ENCODE measurements at regions not wholly inside any gene's neighbourhood (a gene's known extent, or its start where the extent isn't known, plus 50 kb on each side); places are given as distances from the start of the nearest gene placed in this dataset.

DNA sequence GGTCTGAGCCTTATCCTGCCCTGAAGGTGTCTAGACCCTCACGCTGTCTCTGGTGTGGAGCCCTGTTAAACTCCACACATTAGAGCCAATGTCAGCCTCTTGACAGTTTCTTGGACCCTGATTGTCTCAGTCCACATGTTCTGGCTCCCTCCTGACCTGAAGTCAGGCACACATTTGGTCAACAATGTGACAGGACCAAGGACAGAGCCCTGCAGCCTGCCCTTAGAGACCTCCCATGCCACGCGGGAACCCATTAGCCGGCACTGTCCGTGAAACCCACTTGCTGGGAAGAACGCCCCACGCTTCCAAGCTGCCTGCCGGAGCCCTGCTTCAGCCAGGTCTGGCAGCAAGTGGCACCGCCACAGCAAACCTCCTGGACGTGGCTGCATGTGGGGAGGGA lies 162.7 kb upstream of the LINGO1 start:
- no peak overlapping the region for H3K4me3 ChIP-seq (ENCODE audit: low read depth, low read length)
- no peak overlapping the region for H3K27ac ChIP-seq (ENCODE audit: low read depth, low read length)
- no peaks in the 10 kb centered on the region for H3K9me3 ChIP-seq (ENCODE audit: control insufficient read depth, insufficient read depth, low read length)
- H3K36me3 ChIP-seq (ENCODE audit: control insufficient read depth, insufficient read depth, low read length): no peaks in the 10 kb centered on the region
- H3K27me3 ChIP-seq (ENCODE audit: control insufficient read depth, insufficient read depth, low read length): no peaks in the 10 kb centered on the region
- H3K9ac ChIP-seq (ENCODE audit: low read depth, low read length): no peak overlapping the region
- H3K4me1 ChIP-seq (ENCODE audit: control insufficient read depth, insufficient read depth, low read length): no peaks in the 10 kb centered on the region

DNA sequence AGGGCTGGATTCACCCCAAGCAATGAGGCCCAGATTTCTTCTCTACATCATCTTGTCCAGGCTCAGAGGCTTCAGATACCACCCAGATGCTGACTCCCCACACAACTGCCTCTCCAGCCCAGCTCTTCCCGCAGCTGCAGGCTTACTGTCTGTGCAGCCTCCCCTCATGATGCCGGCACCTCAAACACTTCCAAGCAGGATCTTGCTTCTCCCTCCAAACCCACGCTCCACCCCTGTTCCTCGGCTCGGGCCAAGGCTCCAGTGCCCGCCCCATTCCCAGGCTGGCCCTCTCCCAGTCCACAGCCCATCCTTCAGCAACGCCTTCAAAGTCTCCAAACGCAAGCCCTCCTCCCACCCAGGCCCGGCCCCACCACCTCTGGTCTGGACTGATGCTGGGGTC lies 159.2 kb upstream of the LINGO1 start:
- Histone ChIP-seq H3K9me3 (ENCODE audit: control insufficient read depth, insufficient read depth, low read length) (no peaks in the 10 kb centered on the region), H3K27ac (ENCODE audit: low read depth, low read length) (no peak overlapping the region), H3K9ac (ENCODE audit: low read depth, low read length) (no peak overlapping the region), H3K4me3 (ENCODE audit: low read depth, low read length) (no peak overlapping the region), H3K36me3 (ENCODE audit: control insufficient read depth, insufficient read depth, low read length) (no peaks in the 10 kb centered on the region), H3K4me1 (ENCODE audit: control insufficient read depth, insufficient read depth, low read length) (no peaks in the 10 kb centered on the region; the same call in 1 of the 2 replicates), H3K27me3 (ENCODE audit: control insufficient read depth, insufficient read depth, low read length) (no peaks in the 10 kb centered on the region)

DNA sequence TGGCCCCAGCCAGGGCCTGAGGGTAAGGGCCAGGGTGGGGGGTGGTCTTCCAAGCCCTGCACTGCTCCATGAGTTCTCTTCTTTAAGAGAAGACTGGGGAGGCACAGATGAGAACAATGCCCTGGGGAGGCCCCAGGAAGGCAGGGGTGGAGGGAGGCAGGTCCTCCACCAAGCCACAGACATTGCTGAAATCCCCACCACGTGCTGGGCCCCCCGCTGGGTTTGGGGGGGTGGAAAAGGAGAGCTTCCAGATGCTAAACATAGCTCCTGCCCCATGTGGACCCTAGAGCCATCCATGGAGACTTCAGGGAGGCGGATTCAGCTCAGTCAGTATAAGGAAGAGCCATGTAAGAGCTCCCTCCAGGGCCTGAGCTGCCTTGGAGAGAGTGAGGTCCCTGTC lies 157.8 kb upstream of the LINGO1 start:
- H3K9me3 ChIP-seq (ENCODE audit: control insufficient read depth, insufficient read depth, low read length): no peaks in the 10 kb centered on the region
- no peak overlapping the region for H3K9ac ChIP-seq (ENCODE audit: low read depth, low read length)
- no peaks in the 10 kb centered on the region for H3K36me3 ChIP-seq (ENCODE audit: control insufficient read depth, insufficient read depth, low read length)
- no peak overlapping the region for H3K27ac ChIP-seq (ENCODE audit: low read depth, low read length)
- H3K4me1 ChIP-seq (ENCODE audit: control insufficient read depth, insufficient read depth, low read length): no peaks in the 10 kb centered on the region; the same call in 1 of the 2 replicates
- H3K27me3 ChIP-seq (ENCODE audit: control insufficient read depth, insufficient read depth, low read length): no peaks in the 10 kb centered on the region
- H3K4me3 ChIP-seq (ENCODE audit: low read depth, low read length): no peak overlapping the region

DNA sequence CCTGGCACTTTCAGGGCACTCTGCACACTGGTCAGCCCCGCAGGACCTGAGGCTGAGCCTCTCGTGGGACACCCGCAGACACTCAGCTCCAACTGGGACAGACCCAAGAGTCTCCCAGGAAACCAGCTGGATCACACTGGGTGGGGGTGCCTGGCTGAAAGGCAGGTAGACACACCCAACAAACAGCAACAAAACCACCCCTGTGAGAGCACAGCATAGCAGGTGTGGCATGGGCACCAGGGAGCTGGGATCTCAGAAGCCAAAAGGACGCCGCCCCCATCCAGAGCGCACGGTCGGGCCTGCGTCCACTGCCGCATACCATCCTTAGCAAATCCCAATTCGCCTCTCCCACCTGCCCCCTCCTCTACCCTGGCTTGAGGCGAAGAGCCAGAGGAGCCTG lies 154.2 kb upstream of the LINGO1 start:
- Histone ChIP-seq H3K9ac (ENCODE audit: low read depth, low read length) (no peak overlapping the region), H3K27ac (ENCODE audit: low read depth, low read length) (no peak overlapping the region), H3K4me3 (ENCODE audit: low read depth, low read length) (no peak overlapping the region), H3K36me3 (ENCODE audit: control insufficient read depth, insufficient read depth, low read length) (no peaks in the 10 kb centered on the region), H3K4me1 (ENCODE audit: control insufficient read depth, insufficient read depth, low read length) (peaks cover 6% of the 10 kb centered on the region; the same call in 1 of the 2 replicates), H3K27me3 (ENCODE audit: control insufficient read depth, insufficient read depth, low read length) (no peaks in the 10 kb centered on the region), H3K9me3 (ENCODE audit: control insufficient read depth, insufficient read depth, low read length) (no peaks in the 10 kb centered on the region)

DNA sequence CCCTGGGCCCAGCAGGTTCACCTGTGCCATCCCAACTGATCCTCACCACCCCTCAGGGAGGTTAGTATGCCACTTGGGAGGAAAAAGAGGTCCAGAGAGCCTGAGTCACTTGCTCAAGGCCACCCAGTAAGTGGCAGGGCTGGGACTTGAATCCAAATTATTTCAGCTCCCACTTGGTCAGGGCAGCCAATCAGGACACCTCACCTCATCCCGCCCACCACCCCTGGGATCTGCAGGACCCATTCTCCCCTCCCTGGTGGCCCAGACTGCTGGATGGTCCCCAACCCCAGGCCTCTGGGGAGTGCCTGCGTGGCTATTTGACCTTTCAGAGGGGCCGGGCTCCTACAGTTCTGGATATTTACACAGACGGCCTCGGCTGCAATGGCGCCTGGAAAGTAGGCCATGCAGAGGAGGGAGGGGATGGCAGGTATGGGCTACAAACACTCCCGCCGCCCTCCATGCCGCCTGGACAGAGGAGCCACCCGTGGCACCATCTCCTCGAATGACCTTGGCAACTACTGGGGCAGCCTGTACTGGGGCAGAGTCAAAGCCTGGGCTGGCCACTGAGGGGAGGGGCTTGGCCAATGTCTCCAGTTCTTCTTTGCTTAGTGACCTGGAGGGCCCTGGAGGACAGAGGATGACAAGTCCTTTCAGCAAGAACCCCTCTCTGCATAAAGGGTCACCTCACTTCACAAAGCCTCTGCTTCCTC lies 153.6 kb upstream of the LINGO1 start:
- no peaks in the 10 kb centered on the region for H3K36me3 ChIP-seq (ENCODE audit: control insufficient read depth, insufficient read depth, low read length)
- H3K9me3 ChIP-seq (ENCODE audit: control insufficient read depth, insufficient read depth, low read length): no peaks in the 10 kb centered on the region
- H3K27me3 ChIP-seq (ENCODE audit: control insufficient read depth, insufficient read depth, low read length): no peaks in the 10 kb centered on the region
- peaks cover 6% of the 10 kb centered on the region; the same call in 1 of the 2 replicates for H3K4me1 ChIP-seq (ENCODE audit: control insufficient read depth, insufficient read depth, low read length)
- no peak overlapping the region for H3K4me3 ChIP-seq (ENCODE audit: low read depth, low read length)
- no peak overlapping the region for H3K9ac ChIP-seq (ENCODE audit: low read depth, low read length)
- H3K27ac ChIP-seq (ENCODE audit: low read depth, low read length): no peak overlapping the region

DNA sequence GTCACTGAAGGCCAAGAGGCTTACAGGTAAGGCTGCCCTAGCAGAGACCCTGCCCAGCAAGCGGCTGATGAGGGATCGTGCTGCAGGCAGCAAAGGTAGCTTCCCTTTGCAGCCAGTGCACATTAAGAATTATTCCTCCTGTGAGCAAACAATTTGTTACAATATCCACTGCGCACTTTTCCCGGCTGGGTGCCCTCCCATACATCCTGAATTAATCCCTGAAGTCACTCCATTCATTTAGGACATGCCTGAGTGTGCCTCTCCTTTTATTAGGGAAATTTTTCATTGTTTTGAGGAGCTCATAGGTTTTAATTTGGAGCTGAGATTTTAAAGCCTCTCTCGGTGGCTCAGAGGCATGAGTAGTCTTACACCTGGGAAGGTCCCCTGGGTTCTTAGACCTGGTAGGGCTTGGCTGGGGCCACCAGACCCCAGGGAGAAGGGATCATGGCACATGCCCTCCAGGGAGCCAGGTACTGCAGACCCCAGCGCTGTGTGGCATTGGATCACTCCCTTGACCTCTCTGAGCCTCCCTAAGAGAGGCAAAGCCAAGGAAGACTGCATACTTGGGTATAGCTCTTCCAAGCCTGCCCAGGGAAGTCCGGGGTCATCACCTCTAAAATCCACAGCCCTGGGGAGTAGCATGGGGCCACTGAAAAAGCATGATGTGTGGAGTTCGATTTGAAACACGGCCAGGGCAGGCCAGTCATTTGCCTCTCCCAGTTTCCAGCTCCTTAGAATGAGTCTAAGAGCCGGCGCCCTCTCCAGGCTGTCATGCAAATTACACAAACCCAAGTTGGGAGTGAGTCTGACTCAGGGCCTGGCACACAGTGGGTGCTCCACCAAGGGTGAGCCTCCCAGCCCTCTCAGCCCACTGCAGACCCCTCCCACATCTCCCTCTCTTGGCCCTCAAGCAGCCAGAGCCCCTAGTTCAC lies 151.9 kb upstream of the LINGO1 start:
- Histone ChIP-seq H3K4me3 (ENCODE audit: low read depth, low read length) (no peak overlapping the region), H3K27ac (ENCODE audit: low read depth, low read length) (no peak overlapping the region), H3K27me3 (ENCODE audit: control insufficient read depth, insufficient read depth, low read length) (no peaks in the 10 kb centered on the region), H3K4me1 (ENCODE audit: control insufficient read depth, insufficient read depth, low read length) (peaks cover 6% of the 10 kb centered on the region; the same call in 1 of the 2 replicates), H3K9me3 (ENCODE audit: control insufficient read depth, insufficient read depth, low read length) (no peaks in the 10 kb centered on the region), H3K9ac (ENCODE audit: low read depth, low read length) (no peak overlapping the region), H3K36me3 (ENCODE audit: control insufficient read depth, insufficient read depth, low read length) (no peaks in the 10 kb centered on the region)

DNA sequence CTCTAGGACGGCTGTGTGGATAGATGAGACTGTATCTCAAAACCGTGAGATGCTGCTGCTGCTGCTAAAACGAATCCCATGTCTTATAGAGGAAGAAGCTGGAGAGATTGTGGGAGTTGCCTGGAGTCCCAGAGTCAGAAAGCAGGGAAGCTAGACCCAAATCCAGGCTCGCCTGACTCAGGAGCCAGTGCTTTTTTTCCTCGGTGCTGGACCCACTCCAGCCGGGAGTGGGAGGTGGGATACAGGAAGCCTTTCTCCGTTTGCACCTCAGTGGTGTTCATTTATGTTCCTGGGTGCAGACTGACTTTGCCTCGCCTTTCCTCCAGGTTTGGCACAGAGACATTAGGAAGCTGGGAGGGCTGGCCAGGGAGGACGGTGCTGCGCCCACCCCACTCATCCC lies 150.9 kb upstream of the LINGO1 start:
- Histone ChIP-seq H3K27ac (ENCODE audit: low read depth, low read length) (no peak overlapping the region), H3K9ac (ENCODE audit: low read depth, low read length) (no peak overlapping the region), H3K27me3 (ENCODE audit: control insufficient read depth, insufficient read depth, low read length) (no peaks in the 10 kb centered on the region), H3K4me3 (ENCODE audit: low read depth, low read length) (no peak overlapping the region), H3K4me1 (ENCODE audit: control insufficient read depth, insufficient read depth, low read length) (peaks cover 6% of the 10 kb centered on the region; the same call in 1 of the 2 replicates), H3K36me3 (ENCODE audit: control insufficient read depth, insufficient read depth, low read length) (no peaks in the 10 kb centered on the region), H3K9me3 (ENCODE audit: control insufficient read depth, insufficient read depth, low read length) (no peaks in the 10 kb centered on the region)

DNA sequence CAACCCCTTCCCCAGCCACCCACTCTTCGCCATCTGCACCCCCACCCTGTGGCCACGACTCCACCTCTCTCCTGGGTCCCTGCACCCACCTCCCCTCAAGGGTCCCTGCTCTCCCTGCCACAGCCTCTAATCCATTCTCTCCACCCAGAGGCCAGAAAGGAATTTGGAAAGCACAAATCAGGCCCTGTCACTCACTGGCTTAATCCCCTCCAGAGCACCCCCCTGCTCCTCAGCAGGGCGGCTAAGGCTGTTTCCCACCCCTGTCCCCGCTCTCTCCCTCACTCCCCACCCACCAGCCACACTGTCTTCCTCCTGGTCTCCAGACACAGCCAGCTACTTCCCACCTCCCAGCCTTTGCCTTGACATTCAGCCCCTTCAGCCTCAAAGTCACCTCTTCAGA lies 150.0 kb upstream of the LINGO1 start:
- Histone ChIP-seq H3K4me1 (ENCODE audit: control insufficient read depth, insufficient read depth, low read length) (peaks cover 6% of the 10 kb centered on the region; the same call in 1 of the 2 replicates), H3K27ac (ENCODE audit: low read depth, low read length) (no peak overlapping the region), H3K9ac (ENCODE audit: low read depth, low read length) (no peak overlapping the region), H3K9me3 (ENCODE audit: control insufficient read depth, insufficient read depth, low read length) (no peaks in the 10 kb centered on the region), H3K36me3 (ENCODE audit: control insufficient read depth, insufficient read depth, low read length) (no peaks in the 10 kb centered on the region), H3K4me3 (ENCODE audit: low read depth, low read length) (no peak overlapping the region), H3K27me3 (ENCODE audit: control insufficient read depth, insufficient read depth, low read length) (no peaks in the 10 kb centered on the region)

DNA sequence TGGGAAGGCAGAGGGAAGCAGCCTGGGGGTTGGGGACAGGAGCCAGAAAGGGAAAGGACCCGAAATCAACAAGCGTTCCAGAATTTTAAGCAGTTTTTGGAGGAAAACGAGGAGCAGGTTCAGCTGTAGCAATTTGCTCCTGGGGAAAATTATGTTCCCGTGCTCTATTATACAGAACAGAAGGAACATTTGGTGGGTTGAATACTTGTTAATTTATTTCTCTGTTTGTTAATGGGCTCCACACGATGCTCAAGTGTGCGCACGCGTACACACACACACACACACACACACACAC lies 149.2 kb upstream of the LINGO1 start:
- H3K36me3 ChIP-seq (ENCODE audit: control insufficient read depth, insufficient read depth, low read length): no peaks in the 10 kb centered on the region
- no peak overlapping the region for H3K27ac ChIP-seq (ENCODE audit: low read depth, low read length)
- H3K9me3 ChIP-seq (ENCODE audit: control insufficient read depth, insufficient read depth, low read length): no peaks in the 10 kb centered on the region
- no peaks in the 10 kb centered on the region for H3K27me3 ChIP-seq (ENCODE audit: control insufficient read depth, insufficient read depth, low read length)
- peaks cover 6% of the 10 kb centered on the region; the same call in 1 of the 2 replicates for H3K4me1 ChIP-seq (ENCODE audit: control insufficient read depth, insufficient read depth, low read length)
- H3K9ac ChIP-seq (ENCODE audit: low read depth, low read length): no peak overlapping the region
- no peak overlapping the region for H3K4me3 ChIP-seq (ENCODE audit: low read depth, low read length)

DNA sequence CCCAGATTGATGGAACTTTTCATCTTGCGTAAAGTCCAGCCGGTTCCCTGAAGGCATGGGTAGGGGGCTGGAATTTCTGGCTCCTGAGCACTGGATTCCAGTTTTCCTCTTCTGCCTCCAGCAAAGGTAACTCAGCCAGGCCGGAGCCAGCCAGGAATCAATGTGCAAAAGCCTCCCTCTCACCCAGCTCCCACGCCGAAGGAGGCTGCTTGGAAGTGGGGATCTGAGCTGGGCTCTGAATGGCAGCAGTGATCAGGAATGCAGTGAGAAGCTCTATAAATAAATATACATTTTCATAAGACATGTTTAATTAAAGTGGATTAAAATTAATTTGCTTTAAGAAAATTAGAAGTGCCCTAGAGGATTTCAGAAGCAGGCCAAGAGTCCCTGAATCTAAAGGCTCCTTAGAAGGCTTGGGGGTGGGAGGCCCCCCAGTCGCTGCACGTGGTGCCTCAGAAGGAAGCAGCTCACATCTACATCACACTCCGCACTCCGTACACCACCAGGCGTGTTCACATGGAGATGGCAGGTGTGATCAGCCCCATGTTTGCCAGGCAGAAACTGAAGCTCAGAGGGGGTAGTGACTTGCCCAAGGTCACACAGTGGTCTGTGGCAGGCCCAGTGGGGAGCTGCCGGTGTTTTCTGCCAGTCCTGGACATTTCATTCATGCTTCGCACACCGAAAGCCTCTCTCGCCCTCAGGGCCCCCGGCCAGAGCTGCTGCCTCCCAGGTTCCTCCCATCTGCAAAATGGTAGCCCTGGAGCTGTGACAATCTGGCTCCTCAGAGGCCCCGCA lies 148.6 kb upstream of the LINGO1 start:
- no peaks in the 10 kb centered on the region for H3K27me3 ChIP-seq (ENCODE audit: control insufficient read depth, insufficient read depth, low read length)
- no peak overlapping the region for H3K4me3 ChIP-seq (ENCODE audit: low read depth, low read length)
- peaks cover 6% of the 10 kb centered on the region; the same call in 1 of the 2 replicates for H3K4me1 ChIP-seq (ENCODE audit: control insufficient read depth, insufficient read depth, low read length)
- H3K36me3 ChIP-seq (ENCODE audit: control insufficient read depth, insufficient read depth, low read length): no peaks in the 10 kb centered on the region
- no peaks in the 10 kb centered on the region for H3K9me3 ChIP-seq (ENCODE audit: control insufficient read depth, insufficient read depth, low read length)
- no peak overlapping the region for H3K27ac ChIP-seq (ENCODE audit: low read depth, low read length)
- H3K9ac ChIP-seq (ENCODE audit: low read depth, low read length): no peak overlapping the region

Measured in HUES48 (cell line).